HG03439 (cell line): ENCODE measurements at regions not wholly inside any gene's neighbourhood (a gene's known extent, or its start where the extent isn't known, plus 50 kb on each side); places are given as distances from the start of the nearest gene placed in this dataset.
"Not testable (repeated sequence)": the region's sequence is repeated elsewhere in the genome, so short reads cannot be mapped to it uniquely, and the experiment has no call there.

Experiments used
- ATAC-seq: cut with Tn5 transposase; IDR thresholded peaks from one replicate; pipeline ENCODE4 v1.9.1; 2021; ENCODE audit warnings: mild to moderate bottlenecking, moderate library complexity; ENCODE audit not compliant: unreplicated experiment

DNA sequence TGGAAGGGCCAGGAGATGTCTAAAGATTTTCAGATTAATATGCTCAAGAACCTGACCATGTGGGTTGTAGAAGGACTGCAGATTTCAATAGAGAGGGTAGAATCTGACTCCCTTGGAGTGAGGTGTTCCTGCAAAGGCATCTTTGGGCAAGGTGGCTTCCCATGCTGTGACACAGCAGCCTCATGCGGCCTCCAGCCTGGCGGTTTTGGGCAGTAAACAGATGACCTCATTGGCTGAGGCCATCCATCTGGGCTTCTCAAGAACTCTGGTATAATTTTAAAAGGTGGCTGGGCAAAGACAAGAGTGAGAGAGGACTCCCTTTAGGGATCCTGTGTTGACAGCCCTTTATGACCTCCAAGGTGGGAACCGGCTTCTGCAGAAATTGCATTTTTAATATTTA lies 90.3 kb upstream of the ERCC6L2 start:
- ATAC-seq: no peak

- no peak for ATAC-seq
Measured at GRCh38 chr9:95784318-95784717, 91.2 kb upstream of the ERCC6L2 start.

DNA sequence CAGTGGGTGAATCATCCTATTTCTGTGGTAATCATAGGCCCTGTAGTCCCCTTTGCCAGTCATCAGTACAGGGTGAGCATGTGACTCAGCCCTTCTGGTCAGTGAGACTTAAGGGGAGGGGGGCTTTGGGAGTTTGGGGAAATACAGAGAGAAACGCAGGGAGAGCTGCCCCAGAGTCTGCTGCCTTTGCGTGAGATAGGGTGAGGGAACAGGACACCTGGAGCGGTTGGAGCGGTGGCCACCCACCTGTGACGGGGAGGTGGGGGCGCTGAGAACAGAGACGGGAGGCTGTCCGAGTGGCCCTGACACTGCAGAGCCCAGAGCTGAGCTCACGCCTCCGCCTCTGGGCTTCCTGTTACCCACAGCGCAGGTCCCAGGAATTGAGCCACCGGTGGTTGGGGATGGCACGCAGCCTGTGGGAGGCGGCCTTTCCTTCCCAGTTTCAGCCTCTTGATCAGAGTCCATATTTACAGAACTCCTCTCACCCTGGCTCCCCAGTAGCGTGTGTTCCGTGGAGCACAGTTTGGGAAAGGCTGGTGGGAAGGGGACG lies 92.0 kb upstream of the ERCC6L2 start:
- no peak for ATAC-seq

- no peak for ATAC-seq
Measured at GRCh38 chr9:95780751-95781150, 94.7 kb upstream of the ERCC6L2 start.

- ATAC-seq: no peak
Measured at GRCh38 chr9:95780121-95780520, 95.4 kb upstream of the ERCC6L2 start.

GRCh38 chr9:95779597-95779996 lies 95.9 kb upstream of the ERCC6L2 start:
- not testable (repeated sequence) for ATAC-seq

DNA sequence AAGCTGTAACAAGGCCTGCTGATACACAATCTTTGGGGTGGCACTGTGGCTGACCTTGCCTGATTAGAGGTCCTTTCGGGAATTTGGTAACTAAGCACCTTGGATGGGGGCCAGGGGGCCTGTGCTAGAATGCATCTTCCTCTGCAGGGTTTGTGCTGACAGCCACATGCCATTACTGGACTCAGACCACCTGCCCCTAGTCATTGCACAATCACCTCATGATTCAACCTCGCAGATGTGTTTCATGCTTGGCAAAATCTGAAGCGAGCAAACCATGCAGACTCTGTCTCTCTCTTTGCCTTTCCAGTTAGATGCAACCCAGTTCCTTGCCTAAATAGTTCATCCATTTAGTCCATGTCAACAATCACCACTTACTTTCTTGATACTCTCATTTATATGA lies 96.5 kb upstream of the ERCC6L2 start:
- no peak for ATAC-seq

DNA sequence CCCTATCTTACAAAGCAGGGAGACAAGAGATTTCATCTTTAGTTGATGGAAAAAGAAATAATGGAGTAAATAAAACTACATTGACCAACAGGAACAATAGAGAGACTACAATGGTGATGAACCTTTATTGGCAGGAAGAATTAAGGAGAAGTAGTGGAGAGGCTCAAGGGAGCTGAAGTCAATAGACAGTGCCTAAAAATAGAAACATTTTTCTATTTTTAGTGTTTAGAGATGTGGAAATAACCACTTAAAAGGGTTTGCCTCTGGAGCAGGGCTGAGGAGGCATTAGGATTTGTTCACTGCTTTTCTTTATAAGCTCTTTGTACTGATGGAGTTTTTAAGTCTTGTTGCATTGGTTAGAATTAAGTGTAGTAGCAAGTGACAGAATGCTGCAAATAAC lies 98.4 kb upstream of the ERCC6L2 start:
- no peak for ATAC-seq

DNA sequence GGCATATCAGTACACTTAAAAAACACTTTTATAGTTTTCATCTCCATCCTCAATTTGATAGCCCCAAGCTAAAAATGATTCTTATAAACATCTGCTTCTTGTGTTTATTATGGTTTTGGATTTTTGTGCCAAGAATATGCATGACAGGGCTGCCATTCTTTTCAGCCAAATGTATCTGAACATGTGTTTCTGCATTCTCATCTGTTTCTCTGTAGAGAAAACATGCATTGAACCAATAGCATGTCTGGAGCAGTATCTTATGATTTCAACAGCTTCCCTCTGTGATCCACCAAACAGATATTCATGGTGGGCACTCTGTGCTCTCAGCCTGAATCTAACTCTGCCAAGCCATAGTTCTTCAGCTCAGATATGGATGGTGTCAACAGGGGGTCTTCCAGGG lies 99.3 kb upstream of the ERCC6L2 start:
- no peak for ATAC-seq

DNA sequence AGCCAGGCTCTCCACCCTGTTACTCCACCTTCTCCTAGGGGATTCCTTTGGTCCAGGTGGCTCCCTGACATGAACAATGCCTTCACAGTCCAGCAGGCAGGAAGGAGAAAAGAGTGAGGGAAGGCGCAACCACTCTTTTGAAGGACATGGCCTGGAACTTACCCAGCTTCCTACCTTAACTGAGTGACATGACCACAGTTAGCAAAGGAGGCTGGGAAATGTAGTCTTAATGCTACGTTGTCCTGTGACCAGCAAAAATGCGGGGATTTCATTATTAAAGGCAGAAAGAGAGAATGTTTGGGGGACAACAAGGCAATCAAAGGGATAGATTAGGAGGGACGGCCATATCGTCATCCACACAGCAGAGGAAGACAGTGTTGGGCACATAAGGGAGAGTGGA lies 100.3 kb upstream of the ERCC6L2 start:
- no peak for ATAC-seq

GRCh38 chr9:95773053-95773418 lies 102.5 kb upstream of the ERCC6L2 start:
- ATAC-seq: no peak

GRCh38 chr9:95772320-95773052 lies 103.0 kb upstream of the ERCC6L2 start:
- ATAC-seq: no peak

- no peak for ATAC-seq
Measured at GRCh38 chr9:95771556-95772246, 103.8 kb upstream of the ERCC6L2 start.

- ATAC-seq: no peak
Measured at GRCh38 chr9:95770653-95771131, 104.8 kb upstream of the ERCC6L2 start.

- ATAC-seq: no peak
Measured at GRCh38 chr9:95769909-95770433, 105.5 kb upstream of the ERCC6L2 start.

DNA sequence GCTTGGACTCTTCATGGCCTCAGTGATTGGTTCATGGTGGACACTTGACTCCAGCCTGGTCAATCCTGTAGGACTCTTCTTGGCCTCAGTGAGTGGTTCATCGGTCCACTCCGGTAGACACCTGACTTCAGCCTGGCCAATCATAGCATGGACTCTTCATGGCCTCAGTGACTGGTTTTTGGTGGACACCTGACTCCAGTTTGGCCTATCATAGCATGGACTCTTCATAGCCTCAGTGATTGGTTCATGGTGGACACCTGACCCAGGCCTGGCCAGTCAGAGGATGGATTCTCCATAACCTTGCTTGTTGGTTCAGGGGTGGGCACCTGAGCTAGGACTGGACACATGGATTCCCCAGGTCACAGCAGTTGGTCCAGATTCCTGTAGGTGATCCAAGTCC lies 106.0 kb upstream of the ERCC6L2 start:
- no peak for ATAC-seq

- ATAC-seq: no peak
Measured at GRCh38 chr9:95766906-95767305, 108.6 kb upstream of the ERCC6L2 start.

GRCh38 chr9:95764533-95765319 lies 110.8 kb upstream of the ERCC6L2 start:
- no peak for ATAC-seq

- ATAC-seq: no peak
Measured at GRCh38 chr9:95763983-95764382, 111.5 kb upstream of the ERCC6L2 start.

- ATAC-seq: no peak
Measured at GRCh38 chr9:95763006-95763405, 112.5 kb upstream of the ERCC6L2 start.

DNA sequence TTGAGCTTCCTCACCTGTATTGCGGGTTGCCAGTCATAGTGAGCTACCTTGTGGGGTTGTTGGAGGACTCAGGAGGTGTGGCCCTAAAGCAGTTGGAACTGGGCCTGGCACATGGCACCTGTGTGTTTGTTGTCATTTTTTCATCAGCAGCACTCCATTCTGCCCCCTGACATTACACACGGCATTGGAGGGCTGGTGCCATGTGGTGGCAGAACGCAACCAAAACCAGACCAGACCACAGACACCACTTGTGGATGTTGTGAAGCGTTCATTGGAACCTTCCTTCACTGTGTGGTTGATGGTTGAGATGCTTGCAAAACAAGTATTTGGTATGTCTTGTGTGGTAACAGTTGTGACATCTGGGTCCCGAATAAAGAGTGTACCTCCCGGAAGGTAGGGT lies 113.2 kb upstream of the ERCC6L2 start:
- no peak for ATAC-seq
